GM13976 (cell line): ENCODE measurements at regions not wholly inside any gene's neighbourhood (a gene's known extent, or its start where the extent isn't known, plus 50 kb on each side); places are given as distances from the start of the nearest gene placed in this dataset.
"Not testable (repeated sequence)": the region's sequence is repeated elsewhere in the genome, so short reads cannot be mapped to it uniquely, and the experiment has no call there.

ENCODE experiments used
- DNase-seq: peaks from one replicate; pipeline ENCODE4 v3.0.0; 2012; ENCODE audit warnings: low spot score
- in situ Hi-C: fragments of 300-500 bp; cut with MboI; formaldehyde crosslinking; loops from one replicate; pipeline ENCODE4 v1.12.0; 2022; ENCODE audit warnings: low sequenced_read_pairs, mixed read lengths, inconsistent platforms; ENCODE audit not compliant: unreplicated experiment
- TF ChIP-seq, protein P1 (sequence below): IDR thresholded peaks from 2 replicates; pipeline ENCODE4 v1.5.1; 2012; ENCODE audit warnings: borderline replicate concordance, mild to moderate bottlenecking; ENCODE audit not compliant: insufficient read depth; ENCODE audit errors: extremely low read depth, missing control alignments, control extremely low read depth

- TF ChIP-seq, protein P1, sequence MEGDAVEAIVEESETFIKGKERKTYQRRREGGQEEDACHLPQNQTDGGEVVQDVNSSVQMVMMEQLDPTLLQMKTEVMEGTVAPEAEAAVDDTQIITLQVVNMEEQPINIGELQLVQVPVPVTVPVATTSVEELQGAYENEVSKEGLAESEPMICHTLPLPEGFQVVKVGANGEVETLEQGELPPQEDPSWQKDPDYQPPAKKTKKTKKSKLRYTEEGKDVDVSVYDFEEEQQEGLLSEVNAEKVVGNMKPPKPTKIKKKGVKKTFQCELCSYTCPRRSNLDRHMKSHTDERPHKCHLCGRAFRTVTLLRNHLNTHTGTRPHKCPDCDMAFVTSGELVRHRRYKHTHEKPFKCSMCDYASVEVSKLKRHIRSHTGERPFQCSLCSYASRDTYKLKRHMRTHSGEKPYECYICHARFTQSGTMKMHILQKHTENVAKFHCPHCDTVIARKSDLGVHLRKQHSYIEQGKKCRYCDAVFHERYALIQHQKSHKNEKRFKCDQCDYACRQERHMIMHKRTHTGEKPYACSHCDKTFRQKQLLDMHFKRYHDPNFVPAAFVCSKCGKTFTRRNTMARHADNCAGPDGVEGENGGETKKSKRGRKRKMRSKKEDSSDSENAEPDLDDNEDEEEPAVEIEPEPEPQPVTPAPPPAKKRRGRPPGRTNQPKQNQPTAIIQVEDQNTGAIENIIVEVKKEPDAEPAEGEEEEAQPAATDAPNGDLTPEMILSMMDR = no peak
- no peak for DNase-seq
- in situ Hi-C loops = no loop called here
Observed at GRCh38 chr2:241981076-241981700, 111.7 kb downstream of the RTP5 start.

DNA sequence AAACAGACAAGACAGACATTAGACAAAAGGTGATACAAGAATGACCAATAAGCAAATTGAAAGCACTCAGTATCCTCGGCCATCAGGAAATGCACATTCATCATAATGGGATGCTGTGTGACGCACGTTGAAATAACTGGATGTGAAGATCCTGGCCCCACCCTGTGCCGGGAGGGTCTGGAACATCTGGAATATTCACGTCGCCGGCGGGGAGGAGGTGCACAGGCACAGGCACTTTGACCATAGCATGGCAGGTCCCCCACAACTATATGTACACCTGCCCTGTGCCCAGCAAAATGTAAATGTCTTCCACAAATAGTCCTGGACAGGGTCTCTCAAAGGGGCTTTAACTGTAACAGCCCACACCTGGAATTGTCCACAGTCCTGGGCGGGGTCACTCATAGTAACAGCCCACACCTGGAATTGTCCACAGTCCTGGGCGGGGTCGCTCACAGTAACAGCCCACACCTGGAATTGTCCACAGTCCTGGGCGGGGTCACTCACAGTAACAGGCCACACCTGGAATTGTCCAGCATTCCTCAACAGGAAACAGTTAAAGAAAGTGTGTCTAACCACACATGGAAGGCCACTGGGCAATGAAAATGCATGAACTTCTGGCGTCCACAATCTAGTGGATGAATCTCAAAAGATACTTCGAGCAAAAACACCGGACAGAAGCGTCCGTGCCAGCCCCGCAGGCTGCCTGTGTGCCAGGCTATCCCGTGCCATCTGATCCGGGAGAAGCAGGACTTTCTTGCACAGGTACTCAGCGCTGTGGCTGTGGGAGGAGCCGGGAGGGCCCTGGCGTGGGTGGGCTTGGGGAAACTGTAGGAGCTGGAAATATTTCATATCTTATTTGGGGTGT is 113.4 kb downstream of the RTP5 start:
- TF ChIP-seq, protein P1 = no peak
- no peak for DNase-seq
- in situ Hi-C loops = no loop called here

DNA sequence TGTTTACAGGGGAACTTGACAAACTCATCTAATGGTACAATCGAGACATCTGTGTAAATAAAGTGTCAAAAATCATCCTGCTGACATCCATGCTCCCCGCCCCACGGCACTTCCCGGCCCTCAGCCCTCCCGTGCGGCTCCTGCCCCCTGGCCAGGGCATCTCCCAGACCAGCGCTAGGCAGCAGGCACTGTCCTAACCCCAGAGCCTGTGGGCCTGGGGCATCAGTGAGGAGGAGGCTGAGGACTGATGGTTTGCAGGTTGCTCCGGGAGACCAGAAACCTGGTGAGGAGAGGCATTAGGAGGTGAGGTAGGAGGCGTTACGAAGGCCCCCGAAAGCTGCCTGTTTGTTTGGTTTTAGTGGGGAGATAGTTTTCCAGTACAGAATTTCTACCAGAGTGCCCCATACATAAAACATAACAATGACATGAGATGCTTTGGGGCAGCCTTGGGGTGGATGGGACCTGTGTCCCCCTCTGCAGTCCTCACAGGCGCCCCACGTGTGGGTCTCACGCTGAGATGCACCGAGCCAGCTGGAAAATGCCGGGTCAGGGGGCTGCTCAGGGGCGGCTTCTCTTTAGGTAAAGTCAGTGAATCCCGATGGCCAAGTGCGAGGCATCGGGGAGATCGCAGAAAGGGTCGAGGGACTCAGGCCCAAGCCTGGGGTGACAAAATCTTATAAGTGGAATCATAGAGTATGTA is 114.2 kb downstream of the RTP5 start:
- in situ Hi-C loops = no loop called here
- DNase-seq = no peak
- TF ChIP-seq, protein P1 = no peak

- TF ChIP-seq, protein P1 = no peak
- in situ Hi-C loops = no loop called here
- no peak for DNase-seq
Observed at GRCh38 chr2:241984271-241984655, 114.7 kb downstream of the RTP5 start.

DNA sequence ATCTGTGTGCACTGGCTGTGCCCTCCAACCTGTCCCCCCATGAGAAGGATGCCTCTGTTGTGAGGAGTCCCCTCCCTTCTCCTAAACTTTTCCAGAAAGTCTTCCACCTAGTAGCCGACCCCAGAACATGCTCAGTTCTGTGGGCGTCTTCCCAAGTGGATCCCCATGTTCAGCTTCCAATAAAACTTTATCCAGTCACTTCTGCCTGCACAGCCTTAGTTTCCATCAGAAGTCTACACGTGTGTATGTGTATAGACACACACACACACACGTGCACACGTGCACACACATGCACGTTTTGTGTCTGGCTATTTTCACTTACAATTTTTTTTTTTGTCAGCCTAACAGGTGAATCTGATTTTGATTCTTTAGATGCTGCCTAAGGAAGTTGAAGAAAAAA is 115.1 kb downstream of the RTP5 start:
- in situ Hi-C loops = no loop called here
- DNase-seq = no peak
- TF ChIP-seq, protein P1 = no peak

GRCh38 chr2:241985161-241985985 is 115.8 kb downstream of the RTP5 start:
- in situ Hi-C loops, DNase-seq: not testable (repeated sequence)
